ENCODE measurements at regions not wholly inside any gene's neighbourhood (a gene's known extent, or its start where the extent isn't known, plus 50 kb on each side); places are given as distances from the start of the nearest gene placed in this dataset.
"Not testable (repeated sequence)": the region's sequence is repeated elsewhere in the genome, so short reads cannot be mapped to it uniquely, and the experiment has no call there.

DNA sequence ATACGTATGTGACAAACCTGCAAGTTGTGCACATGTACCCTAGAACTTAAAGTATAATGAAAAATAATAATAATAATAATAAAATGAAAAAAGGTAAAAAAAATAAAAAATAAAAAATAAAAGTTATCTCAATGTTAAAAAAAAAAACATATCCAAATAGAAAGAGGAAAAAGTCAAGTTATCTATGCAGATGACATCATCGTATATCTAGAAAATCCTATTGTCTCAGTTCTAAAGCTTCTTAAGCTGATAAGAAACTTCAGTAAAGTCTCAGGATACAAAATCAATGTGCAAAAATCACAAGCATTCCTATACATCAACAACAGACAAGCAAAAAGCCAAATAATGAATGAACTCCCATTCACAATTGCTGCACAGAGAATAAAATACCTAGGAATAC lies 466.6 kb upstream of the PHF14 start:
- no peak for DNase-seq

DNA sequence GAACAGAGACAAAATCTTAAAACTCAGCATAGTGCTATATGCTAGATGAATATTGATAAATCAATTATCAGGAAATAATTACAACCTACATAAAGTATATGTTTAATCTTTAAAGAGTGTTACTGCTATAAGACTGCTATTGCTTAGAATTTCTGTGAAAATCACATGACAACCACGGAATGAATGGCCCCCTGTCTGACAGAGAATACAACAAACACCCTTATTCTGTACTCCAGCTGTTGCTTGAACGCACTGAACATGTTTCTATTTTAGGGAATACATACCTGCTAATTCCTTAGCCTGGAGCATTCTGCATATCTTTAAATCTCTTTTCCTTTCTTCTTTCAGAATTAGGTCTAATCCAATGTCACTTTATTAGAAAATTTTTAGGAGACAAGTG lies 452.4 kb upstream of the PHF14 start:
- DNase-seq = no peak

DNA sequence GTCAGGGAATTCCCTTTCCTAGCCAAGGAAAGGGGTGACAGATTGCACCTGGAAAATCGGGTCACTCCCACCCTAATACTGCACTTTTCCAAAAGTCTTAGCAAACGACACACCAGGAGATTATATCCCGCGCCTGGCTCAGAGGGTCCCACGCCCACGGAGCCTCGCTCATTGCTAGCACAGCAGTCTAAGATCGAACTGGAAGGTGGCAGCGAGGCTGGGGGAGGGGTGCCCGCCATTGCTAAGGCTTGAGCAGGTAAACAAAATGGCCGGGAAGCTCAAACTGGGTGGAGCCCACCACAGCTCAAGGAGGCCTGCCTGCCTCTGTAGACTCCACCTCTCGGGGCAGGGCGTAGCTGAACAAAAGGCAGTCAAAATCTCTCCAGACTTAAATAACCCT lies 440.2 kb upstream of the PHF14 start:
- not testable (repeated sequence) for DNase-seq

DNA sequence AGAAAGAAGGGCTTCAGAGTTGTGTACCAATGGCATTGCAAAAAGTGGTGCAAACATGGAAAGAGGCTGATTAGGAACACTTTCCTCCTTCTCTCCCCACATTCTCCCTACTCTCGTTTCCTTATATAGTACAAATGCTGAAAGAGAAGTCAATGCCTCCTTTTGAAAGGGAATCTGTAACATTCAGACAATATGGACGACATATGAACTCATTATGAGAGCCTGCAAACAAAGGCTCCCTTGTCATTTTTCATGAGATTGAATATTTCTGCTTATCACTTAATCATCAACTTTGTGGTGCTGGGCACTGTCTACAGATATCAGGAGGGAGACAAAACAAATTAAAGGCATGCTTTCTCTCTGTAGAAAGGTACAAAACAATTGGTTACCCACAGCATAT lies 437.1 kb upstream of the PHF14 start:
- DNase-seq = no peak

DNA sequence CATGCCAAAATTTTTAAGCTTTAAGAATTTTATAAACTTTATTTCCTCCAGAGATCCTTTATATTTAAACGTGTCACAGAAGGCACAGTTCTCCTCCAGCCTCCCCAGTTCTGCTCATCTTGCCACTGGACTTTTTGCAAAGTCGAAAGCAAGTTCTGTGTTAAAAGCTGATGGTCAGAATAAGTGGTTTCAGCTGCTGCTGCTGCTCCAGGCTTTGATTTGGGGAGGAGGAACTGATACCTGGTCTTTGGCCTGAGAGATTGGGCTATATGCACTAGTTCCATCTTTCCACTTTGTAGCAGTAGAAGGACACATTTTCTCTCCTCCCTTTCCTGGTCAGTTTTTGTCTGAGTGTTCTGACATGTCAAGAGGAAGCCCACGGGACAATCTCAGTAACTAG lies 435.9 kb upstream of the PHF14 start:
- no peak for DNase-seq

DNA sequence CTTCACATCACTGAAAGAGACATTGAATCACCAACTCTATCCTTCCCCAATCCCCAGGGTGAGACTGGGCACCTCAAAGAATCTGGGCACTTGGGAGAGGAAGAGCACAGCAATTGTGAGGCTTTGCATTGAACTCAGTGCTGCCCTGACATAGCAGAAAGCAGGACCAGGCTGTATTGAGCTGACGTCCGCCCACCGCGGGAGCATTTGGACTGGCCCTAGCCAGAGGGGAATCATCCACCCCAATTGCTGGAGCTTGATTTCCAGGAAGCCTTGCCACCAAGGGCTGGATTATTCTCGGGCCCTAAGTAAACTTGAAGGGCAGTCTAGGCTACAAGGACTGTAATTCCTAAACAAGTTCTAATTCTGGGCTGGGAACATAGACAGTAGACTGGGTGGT lies 416.3 kb upstream of the PHF14 start:
- DNase-seq = no peak

DNA sequence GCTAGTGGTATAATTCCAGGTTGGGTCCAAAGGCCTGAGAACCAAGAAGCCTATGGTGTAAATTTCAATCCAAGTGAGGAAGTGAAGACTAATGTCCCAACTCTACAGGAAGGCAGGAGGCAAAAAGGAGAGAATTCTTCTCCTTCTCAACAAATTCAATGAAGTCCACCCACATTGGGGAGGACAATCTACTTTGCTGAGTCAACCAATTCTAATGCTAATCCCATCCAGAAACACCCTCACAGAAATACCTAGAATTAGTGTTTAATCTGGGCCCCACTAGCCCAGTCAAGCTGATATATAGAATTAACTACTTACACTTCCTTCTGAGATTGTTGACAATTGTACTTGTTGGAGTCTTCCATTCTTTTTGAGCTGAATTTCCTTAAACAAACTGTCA lies 413.2 kb upstream of the PHF14 start:
- DNase-seq = no peak

DNA sequence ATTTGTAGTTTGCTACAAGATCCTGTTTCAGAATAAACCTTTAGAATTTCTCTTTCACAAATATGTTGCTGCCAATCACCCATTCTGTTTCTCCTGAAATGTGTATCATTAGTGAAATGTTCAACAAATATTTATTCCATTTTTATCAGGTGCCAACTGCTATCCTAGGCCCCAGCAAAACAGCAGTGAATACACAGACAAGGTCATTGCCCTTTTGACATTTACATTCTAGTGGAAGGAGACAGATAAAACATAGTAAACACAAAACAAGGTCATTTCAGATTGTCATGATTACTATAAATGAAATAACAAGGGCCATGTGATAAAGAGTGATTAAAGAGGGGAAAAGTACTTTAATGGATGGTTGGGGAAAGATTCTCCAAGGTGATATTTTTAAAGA lies 404.8 kb upstream of the PHF14 start:
- DNase-seq = no peak

DNA sequence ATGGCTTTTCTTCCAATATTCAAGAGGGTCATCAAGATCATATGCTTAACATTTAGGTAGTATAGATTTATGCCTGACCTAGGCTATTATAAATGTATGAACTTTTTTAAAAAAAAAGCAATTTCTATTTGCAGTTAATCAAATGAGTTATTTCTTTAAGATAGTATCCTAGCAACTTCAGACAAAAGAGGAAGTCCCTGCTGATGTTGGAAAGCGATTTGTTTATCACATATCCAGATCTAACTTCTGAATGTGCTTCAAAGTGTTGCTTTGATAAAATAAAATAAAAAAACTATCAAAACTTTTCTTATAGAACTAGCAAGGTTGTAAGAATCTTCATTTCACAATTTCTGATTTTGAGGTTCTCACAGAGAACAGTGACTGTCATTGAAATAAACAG lies 401.9 kb upstream of the PHF14 start:
- DNase-seq = no peak

DNA sequence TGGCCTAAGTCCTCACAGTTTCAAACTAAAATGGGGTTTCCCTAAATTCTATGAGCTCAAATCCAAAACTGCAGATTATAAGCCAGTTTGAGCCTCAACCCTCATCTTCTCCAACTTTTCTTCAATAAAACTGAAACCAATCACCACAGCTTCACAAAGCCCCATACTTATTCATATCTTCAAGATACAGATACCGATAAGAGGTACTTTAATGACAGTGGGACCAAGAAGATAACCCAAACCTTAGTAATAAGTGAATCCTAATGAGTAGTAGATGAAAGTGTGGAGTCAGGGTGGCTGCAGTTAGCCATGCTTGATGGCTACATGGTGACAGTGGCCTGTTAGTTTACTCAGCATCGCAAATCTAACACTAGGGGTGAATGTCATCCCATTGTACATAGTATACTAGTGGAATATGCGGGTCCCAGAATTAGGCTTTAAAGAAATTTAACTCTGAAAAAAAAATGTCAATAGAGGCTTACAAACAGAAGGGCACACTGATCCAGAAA lies 395.8 kb upstream of the PHF14 start:
- no peak for DNase-seq

DNA sequence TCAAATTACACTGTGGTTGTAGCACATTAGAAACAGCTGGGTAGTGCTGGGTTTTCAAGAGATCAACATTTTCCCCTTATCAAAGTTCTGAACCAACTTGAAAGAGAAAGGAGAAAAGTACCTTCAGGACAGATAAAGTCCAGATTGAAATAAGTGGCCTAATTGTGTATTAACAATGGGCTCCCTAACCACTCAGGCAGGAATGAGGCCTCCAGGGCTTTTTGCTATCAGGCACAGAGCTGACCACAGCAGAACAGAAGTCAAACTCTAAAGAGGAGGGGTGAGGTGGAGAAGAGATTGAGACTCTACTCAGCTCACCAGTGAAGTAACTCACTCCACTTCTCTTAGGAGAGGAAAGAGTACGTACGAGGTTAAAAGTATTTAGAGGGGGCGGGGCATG lies 394.1 kb upstream of the PHF14 start:
- DNase-seq = no peak

DNA sequence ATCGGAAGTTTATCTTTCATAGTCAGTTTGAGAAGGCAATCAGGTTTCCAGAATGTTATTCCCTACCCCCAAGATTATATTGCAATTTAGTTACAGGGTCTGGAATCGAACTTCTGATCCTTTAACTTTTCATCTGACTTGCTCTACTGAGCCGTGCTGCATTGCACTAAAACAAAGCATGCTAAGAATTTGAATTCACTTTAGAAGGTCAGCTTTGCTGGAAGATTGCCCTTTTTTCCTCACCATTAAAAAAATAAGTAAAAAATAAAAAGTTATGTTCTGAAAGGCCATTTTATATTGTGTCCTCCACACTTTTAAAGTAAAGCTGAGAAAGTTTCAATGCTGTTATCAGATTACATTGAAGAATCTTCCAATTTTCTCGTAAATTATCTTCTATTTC lies 388.8 kb upstream of the PHF14 start:
- no peak for DNase-seq

DNA sequence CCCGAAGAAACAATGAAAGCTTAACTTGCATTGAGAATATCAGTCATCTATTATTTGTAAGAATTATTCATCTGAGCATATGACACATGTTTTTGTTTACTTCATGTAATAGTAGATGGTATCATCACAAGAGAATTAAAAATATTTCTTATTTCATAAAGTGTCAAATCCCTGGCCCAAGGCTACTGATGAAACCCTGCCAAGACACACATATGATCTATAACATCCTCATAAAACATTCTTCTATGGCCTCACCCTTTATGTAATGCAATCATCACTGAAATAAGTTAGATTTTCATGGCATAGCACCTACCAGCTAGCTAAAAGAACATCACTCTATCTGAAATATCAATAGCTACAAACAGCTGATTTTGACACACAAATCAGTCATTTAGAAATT lies 385.6 kb upstream of the PHF14 start:
- DNase-seq = no peak

DNA sequence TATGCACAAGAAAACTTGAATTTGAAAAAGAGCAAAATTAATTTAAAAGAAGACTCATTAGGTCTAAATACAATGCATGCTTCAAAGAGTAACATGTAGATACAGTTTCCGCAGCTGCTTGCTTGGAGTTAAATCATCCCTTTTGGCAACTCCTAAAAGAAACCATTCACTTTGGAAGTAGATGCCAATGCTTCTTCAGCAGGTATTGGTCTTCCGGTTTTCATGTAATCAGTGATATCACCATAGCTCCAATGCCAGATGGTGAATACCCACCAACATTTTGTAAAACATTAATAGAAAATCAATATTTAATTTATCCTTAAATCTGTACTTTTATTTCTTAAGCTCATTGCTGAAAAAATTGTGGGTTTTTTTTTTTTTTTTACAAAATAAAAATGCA lies 381.1 kb upstream of the PHF14 start:
- no peak for DNase-seq

DNA sequence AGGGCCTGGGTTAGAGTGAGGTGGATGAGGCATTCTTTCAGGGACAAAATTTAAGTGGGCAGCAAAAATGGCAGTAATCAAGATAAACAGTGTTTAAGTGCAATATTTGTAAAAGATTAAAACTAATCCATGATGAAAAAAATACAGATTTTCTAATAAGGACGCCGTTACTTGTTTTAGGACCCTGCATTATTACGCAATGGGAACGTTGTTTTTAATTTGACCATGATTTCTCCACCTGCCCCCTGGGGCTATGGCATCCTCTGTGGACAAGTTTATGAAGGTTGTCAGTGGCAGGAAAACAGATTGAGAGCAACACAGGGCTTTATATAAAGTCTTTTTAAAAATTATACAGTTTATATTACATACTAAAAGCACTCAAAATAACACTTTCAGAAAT lies 380.6 kb upstream of the PHF14 start:
- DNase-seq = no peak

DNA sequence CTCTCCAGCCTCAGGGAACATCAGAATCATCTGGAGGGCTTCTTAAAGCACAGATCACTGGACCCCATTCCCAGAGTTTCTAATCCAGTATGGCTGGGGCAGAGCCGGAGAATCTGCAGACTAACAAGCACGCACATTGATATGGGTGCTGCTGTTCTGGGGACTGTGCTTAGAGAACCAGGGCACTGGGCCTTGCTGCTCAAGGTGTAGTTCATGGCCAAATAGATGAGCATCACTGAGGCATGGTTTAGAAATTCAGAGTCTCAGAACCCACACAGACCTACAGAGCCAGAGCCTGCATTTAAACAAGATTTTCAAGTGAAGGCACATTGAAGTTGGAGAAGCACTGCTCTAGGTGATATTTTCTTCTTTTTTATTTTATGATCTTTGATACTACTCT lies 376.8 kb upstream of the PHF14 start:
- no peak for DNase-seq

DNA sequence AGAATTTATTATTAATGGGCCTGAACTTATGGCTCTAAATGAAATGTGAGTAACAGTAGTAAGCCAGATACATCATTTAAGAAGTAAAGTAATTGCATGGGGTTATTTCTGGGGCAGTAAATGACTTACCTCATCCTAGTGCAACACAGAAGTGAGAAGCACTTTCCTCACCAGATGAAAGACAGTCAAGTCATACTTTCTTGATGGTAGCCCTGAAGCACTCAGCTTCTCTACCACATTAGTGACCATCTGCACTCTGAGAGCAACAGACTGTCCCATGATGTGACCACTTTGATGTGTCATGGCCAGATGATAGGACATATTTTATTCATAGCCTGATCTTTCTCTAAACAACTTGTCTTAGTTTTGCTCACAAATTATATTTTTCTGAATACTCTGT lies 369.5 kb upstream of the PHF14 start:
- no peak for DNase-seq

DNA sequence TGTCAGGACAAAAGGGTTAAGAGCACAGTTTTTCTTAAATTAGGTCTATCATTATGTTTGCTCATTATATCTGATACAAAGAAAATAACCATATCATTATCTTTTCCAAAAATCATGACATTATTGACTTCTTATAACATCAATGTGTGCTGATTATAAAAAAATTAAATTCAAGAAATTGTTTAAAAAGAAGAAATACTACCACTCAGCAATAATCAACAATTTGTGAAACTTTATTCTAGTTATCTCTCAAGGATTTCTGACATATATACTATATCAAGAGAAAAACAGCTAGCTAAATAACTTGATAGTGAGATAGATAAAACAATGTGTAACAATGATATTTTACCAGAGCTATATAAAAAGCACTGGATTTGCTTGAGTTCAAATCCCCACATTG lies 360.7 kb upstream of the PHF14 start:
- no peak for DNase-seq

DNA sequence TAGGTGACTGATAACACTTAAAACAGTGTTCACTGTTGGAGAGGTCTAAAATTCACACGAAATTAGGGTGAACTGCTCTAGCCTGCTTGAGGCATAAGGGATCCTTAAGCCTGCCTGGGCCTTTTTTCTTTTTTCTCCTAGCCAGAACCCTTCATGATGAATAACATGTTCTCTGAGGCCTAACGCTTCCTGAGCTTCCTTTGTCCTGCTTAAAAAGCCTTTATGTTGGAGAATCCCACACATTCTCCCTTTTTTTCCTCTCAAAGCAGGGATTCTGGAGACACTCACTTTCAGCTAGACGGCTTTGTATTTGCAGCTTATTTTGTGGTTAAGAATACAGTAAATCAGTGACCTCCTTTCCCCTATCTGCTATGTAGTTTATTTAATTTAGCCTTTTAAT lies 354.7 kb upstream of the PHF14 start:
- DNase-seq = no peak

DNA sequence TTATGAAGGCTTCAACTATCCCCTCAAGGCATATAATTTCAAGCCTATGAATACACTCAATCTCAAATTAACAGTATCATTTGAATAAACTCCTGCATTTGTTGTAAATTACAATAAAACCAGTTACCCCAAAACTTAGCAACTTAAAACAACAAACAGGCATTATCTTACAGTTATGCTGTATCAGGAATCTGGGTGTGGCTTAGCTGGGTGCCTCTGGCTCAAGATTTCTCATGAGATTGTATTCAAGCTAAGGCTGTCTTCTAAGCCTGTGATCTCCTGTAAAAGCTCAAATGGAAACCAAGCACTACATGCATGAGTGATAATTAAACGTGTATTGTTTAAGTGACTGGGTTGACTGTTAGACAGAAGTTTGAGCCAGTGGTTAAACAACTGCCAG lies 341.0 kb upstream of the PHF14 start:
- no peak for DNase-seq

DNA sequence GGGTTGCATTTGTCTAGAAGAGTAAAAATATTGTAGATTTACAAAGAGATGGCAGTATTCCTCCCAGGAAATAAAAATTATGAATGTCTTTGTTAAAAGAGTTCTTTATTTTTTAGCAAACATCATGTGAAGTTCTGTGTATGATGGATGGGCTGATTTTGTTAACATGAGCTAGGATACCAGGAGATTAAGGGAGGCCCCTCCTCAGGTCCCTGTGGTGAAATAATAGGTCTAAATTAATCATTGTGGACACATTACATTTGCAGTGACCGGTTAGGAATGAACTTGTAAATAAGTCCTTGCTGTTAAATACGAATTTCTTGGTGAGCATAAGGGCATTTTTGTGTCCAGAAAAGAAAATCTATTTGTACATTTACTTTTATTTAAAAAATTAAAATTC lies 339.4 kb upstream of the PHF14 start:
- no peak for DNase-seq

DNA sequence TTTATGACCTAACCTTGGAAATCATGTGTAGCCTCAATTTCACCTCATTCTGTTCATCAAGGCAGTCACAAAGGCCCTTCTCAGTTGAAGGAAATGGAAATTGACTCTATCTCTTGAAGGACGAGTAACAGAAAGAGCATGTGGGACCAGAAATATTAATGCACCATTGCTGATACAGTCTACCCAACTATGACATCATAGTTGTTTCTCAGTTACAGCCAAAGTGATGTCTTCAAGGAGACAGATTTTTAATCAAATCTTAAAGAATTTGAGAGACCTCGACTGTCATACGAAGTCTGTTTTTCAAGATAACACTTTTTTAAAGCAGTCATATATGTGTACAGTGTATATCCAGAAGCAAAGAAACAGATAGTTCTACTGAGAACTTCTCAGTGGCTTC lies 335.7 kb upstream of the PHF14 start:
- DNase-seq = no peak

DNA sequence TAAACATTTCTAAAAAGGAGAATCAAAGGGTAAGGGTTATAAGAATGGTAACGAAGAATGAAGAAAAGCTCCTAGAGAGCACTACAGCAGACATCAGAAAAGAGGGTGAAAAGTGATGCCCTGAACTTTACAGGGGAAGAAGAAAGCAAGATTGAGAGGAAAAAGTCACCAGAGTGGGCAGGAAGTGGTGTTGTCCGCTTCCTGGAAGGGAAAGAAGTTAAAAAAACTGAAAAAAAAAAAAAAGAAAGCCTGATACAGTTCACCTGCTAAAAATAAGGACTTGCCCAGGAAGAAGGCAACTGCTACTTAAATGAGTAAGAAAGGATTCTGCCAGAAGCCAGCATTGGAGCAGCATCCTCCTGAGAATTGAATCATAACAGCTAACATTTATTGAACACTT lies 330.1 kb upstream of the PHF14 start:
- DNase-seq = no peak

DNA sequence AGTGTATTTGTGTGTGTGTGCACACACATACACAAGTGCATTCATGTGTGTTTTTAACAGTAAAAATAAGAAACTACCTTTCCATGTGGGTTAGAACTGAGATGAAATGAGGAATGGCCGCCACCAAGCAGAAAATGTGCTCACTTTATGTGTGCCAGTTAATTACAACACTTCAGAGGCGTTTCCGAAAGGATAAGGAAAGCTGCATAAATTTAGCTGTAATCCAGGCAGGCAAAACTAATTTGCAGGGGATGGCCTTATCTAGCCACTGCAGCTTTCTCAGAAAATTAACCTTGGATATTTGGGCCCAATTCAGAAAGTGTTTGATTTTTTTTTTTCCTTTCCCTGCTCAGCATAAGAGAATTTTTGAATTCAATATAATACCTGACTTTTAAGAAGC lies 328.8 kb upstream of the PHF14 start:
- no peak for DNase-seq

DNA sequence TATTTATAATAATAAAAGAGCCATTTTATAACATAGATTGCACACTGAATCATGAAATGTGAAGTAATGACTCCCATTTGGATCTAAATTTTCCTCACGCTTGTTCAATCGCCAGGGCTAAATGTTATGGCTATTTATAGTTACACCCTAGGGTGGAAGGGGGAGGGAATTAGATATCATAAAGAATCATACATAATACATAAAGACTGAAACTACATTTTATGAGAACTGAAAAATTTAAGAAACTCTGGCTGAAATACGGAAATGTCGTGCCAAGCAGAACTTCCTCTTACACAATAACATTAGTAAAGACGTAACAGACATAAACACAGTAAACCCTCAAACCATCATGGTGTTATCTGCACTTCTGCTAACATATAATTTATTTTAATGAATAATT lies 327.5 kb upstream of the PHF14 start:
- no peak for DNase-seq

DNA sequence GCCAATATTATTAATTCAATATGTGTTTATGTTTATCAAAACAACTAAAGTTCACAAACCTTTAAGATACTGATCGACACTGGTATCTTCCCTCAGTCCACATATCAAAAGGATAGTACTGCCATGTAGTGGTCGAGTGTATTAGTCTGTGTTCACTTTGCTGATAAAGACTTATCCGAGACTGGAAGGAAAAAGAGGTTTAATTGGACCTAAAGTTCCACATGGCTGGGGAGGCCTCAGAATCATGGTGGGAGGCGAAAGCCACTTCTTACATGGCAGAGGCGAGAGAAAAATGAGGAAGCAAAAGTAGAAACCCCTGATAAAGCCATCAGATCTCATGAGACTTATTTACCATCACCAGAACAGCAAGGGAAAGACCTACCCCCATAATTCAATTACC lies 325.4 kb upstream of the PHF14 start:
- DNase-seq = no peak

Measured in fibroblast of upper back skin (primary cell).